ENCODE measurements at regions not wholly inside any gene's neighbourhood (a gene's known extent, or its start where the extent isn't known, plus 50 kb on each side); places are given as distances from the start of the nearest gene placed in this dataset.

- TF ChIP-seq RNF2 (IDR thresholded peaks at IDR 0.05; ENCODE audit: borderline replicate concordance, low read depth, low read length, missing control alignments, poor library complexity, severe bottlenecking) = no peak
- TF ChIP-seq SP4 (IDR thresholded peaks at IDR 0.05; ENCODE audit: low read length) = no peak
- TF ChIP-seq NRF1 (IDR thresholded peaks at IDR 0.05; ENCODE audit: low read depth, low read length) = no peak
- TF ChIP-seq, protein P1, sequence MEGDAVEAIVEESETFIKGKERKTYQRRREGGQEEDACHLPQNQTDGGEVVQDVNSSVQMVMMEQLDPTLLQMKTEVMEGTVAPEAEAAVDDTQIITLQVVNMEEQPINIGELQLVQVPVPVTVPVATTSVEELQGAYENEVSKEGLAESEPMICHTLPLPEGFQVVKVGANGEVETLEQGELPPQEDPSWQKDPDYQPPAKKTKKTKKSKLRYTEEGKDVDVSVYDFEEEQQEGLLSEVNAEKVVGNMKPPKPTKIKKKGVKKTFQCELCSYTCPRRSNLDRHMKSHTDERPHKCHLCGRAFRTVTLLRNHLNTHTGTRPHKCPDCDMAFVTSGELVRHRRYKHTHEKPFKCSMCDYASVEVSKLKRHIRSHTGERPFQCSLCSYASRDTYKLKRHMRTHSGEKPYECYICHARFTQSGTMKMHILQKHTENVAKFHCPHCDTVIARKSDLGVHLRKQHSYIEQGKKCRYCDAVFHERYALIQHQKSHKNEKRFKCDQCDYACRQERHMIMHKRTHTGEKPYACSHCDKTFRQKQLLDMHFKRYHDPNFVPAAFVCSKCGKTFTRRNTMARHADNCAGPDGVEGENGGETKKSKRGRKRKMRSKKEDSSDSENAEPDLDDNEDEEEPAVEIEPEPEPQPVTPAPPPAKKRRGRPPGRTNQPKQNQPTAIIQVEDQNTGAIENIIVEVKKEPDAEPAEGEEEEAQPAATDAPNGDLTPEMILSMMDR (IDR thresholded peaks at IDR 0.05; ENCODE audit: control extremely low read depth in 1 of 3, insufficient read depth in 1 of 3, low read depth in 1 of 3, low read length in 3 of 3) = no peak
- no peak for TF ChIP-seq POLR2A (IDR thresholded peaks at IDR 0.05; ENCODE audit: control extremely low read depth in 1 of 2, low read depth in 2 of 2, low read length in 2 of 2)
- TF ChIP-seq SRF (IDR thresholded peaks at IDR 0.05; ENCODE audit: low read depth, low read length) = no peak
- TF ChIP-seq NANOG (IDR thresholded peaks at IDR 0.05; ENCODE audit: insufficient read depth, low read depth, low read length, poor library complexity, severe bottlenecking) = no peak
- no peak for TF ChIP-seq BACH1 (IDR thresholded peaks at IDR 0.05; ENCODE audit: low read length)
- TF ChIP-seq CHD1 (IDR thresholded peaks at IDR 0.05; ENCODE audit: low read depth, low read length) = no peak
- TF ChIP-seq JUN (IDR thresholded peaks at IDR 0.05; ENCODE audit: low read depth, low read length) = no peak
- no peak for TF ChIP-seq MAFK (IDR thresholded peaks at IDR 0.05; ENCODE audit: low read depth, low read length)
- TF ChIP-seq BRCA1 (IDR thresholded peaks at IDR 0.05; ENCODE audit: low read depth, low read length) = no peak
- TF ChIP-seq, protein P2, sequence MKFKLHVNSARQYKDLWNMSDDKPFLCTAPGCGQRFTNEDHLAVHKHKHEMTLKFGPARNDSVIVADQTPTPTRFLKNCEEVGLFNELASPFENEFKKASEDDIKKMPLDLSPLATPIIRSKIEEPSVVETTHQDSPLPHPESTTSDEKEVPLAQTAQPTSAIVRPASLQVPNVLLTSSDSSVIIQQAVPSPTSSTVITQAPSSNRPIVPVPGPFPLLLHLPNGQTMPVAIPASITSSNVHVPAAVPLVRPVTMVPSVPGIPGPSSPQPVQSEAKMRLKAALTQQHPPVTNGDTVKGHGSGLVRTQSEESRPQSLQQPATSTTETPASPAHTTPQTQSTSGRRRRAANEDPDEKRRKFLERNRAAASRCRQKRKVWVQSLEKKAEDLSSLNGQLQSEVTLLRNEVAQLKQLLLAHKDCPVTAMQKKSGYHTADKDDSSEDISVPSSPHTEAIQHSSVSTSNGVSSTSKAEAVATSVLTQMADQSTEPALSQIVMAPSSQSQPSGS (IDR thresholded peaks at IDR 0.05; ENCODE audit: low read length) = no peak
Measured at GRCh38 chr19:31875591-31875990, 469.8 kb upstream of the ZNF507 start.
